ENCODE measurements at regions not wholly inside any gene's neighbourhood (a gene's known extent, or its start where the extent isn't known, plus 50 kb on each side); places are given as distances from the start of the nearest gene placed in this dataset.

GRCh38 chr3:40858364-40859115 lies 333.8 kb downstream of the ZNF621 start:
- DNase-seq (ENCODE audit: low read depth): no peak

DNA sequence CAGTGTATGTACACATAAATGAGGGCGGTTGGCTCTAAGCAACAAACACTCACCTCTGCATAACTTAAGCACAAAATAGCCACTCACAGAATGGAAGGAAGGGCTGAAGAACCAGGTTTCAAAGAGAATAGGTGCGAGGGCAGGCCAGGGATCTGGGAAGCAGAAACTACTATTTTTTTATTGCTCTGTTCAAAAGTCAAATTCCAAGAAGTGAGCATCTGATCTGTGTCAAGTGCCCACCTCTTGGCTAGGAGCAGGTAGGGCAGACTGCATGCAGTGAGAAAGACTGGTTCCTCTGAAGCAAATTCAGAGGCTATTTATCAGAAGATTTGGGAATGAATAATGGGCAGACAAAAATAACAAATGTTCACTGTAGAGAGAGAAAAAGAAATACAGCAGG lies 336.4 kb upstream of the CTNNB1 start:
- no peak for DNase-seq (ENCODE audit: low read depth)

- DNase-seq (ENCODE audit: low read depth): no peak
Observed at GRCh38 chr3:40864146-40864782, 335.0 kb upstream of the CTNNB1 start.

DNA sequence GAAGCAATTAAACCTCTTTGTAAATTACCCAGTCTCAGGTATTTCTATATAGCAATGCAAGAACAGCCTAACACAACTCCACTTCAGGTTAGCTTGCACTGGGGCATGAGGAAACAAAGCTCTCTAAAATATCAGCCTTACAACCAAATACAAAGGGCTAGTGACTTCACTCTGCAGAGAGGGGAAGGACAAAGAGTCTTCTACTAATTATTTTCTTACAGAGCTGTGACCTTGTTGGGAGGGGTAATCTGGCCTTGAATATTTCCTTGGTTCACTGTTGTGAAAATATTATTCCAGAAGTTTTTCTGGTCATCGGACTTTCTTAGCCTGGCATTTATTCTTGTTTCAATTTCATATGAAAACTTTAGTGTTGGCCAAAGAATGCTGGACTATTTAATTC lies 334.4 kb upstream of the CTNNB1 start:
- DNase-seq (ENCODE audit: low read depth): no peak

GRCh38 chr3:40867797-40868196 lies 331.5 kb upstream of the CTNNB1 start:
- no peak for DNase-seq (ENCODE audit: low read depth)

DNA sequence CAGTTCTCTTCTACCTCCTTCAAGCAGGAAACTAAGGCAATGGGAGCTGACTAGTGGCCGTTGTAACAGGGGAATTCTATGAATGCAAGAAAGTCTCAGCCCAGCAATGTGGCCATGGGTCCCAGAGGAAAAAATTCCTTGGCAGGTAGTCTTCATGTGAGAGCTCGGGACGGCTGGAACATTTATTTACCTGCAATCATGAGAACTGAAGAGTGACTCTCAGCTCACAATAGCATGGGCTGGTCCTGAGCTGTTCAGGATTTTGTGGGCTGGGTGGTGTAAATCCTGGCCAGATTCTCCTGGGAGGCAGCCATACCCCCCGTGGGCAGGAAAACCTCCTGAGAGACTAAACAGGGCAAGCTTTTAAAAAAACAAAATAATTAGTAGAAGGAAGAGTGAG lies 330.3 kb upstream of the CTNNB1 start:
- no peak for DNase-seq (ENCODE audit: low read depth)

- no peak for DNase-seq (ENCODE audit: low read depth)
Observed at GRCh38 chr3:40869939-40870338, 329.4 kb upstream of the CTNNB1 start.

DNA sequence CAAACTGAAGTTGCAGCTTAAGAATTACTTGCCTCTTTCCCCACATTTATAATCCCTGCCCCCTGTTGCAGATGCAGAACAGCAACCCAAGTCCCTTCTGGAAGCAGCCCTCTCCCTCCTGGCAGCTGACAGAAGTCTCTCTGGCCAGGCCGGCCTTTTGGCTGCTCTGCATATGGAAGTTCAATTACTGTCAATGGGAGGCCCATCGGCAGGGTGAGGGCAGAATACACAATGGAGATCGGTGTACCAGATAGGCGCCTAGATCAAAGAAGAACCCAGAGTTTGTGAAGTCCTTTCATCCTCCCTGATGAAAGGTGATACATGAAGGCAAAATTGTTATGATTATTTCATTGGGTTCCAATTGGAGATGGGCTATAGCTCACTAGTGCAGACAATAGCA lies 327.9 kb upstream of the CTNNB1 start:
- no peak for DNase-seq (ENCODE audit: low read depth)

- no peak for DNase-seq (ENCODE audit: low read depth)
Observed at GRCh38 chr3:40872258-40872920, 326.9 kb upstream of the CTNNB1 start.

DNA sequence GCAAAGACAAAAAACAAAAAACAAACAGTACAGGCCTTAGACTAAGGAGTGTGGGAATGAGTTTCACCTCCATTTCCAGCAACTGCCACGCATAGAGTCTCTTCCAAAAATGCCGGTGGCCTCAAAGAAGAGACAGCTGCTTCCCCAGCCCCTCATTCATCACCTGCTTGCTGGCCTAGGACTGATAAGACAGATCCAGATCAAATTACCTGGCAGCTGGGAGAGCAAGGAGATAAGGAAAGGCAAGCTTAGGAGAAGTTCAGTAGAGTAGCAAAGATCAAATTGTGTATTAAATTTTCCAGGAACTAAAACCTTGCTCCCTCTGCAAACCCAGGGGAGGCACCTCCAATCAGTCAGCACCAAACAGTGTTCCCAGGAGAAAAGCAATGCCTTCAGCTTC lies 325.8 kb upstream of the CTNNB1 start:
- no peak for DNase-seq (ENCODE audit: low read depth)

- no peak for DNase-seq (ENCODE audit: low read depth)
Observed at GRCh38 chr3:40873934-40874699, 325.2 kb upstream of the CTNNB1 start.

DNA sequence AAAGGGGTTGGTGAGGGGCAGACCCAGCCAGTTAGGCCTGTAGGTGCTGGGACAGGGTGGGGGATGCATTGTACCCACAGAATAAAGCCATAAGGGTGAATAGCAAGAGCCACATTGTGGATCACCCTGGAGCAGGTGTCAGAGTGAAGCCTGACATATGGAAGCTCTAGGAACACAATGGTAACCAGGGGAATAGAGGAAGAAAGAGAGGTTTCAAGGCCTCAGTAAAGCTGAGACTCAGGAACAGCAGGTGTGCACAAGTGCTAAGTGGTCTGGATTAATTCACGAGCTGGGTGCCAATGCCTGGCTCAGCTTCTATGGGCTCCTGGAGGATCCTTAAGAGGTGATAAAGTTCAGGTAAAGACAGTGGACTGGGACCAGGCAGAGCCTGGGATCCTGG lies 323.7 kb upstream of the CTNNB1 start:
- no peak for DNase-seq (ENCODE audit: low read depth)

- peak; percentile 55 for DNase-seq (ENCODE audit: low read depth)
Observed at GRCh38 chr3:40876009-40876408, 323.3 kb upstream of the CTNNB1 start.

GRCh38 chr3:40876496-40876895 lies 322.8 kb upstream of the CTNNB1 start:
- DNase-seq (ENCODE audit: low read depth): peak; percentile 46

DNA sequence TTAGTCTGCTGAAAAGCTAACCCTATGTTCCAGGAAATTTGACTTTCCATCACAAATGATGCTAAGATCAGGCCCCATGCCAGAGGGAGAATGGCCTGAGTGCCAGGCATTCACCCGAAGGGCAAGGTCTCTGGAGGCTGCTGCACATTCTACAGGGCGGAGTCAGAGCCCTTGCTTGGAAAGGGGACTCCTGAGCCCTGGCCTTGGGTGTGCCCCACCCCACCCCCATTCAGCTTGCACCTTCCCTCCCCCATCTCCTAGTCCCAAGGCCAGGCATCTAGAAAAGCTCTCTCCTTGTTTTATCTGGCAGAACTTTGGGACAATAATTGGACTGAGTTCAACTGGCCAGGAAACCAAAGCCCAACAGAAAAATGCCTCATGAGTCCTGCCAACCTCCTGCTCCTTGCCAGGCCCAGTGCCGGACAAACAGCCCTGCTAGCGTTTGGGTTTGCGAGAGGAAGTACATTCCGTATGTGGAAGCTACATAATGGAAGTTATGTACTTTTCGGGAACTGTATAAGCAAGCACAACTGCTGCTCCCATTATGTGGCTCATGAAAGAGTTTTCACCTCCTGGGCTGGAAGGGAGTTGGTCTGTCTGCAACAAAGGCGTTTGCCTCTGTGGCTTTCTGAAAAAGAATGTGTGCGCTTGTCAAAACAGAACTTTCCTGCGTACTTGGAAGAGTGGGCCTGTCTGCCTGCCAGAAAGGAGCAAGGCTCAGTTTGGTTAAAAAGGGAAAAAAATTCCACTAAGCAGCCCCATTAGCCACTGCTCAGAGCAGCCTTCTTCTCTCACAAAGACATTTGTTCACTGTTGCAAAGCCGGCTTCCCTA lies 321.5 kb upstream of the CTNNB1 start:
- peak; percentile 87 for DNase-seq (ENCODE audit: low read depth)

DNA sequence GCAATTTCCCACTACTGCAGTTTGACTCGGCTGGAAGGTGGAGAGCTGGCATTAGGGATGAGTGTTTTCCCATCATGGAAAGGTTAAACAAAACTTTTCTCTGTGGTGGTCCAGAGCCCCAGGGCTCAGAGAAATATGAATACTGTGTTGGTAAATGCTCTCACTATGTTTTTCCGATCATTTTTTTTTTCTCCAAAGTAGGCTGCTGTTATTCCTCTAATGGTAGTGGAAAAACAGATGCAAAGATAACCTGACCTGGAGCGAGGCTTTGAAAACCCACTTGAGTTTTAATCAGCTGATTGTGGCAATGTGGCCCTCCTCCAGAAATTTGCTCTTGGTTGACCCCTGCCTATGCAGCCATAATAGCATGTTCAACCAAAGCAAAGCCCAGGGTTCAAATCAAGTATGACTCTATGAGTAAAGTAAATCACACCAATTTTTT lies 320.8 kb upstream of the CTNNB1 start:
- DNase-seq (ENCODE audit: low read depth): no peak

DNA sequence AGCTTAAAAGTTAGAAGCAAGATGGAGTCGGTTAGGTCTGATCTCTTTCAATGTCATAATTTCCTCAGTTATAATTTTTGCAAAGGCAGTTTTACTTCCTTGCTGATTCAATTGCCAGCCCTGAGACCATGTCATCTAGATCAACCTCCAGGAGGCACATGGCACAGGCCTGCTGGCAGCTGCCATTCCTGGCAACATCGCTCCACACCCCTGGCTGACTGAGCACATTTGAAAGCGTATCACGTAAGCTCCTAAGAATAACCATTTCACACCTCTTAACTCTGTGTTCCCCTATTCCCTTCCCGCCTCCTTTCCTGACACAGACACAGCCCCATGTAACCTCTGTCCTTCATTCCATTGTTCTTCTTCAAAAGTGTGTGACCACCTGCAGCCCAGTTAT lies 313.9 kb upstream of the CTNNB1 start:
- no peak for DNase-seq (ENCODE audit: low read depth)

DNA sequence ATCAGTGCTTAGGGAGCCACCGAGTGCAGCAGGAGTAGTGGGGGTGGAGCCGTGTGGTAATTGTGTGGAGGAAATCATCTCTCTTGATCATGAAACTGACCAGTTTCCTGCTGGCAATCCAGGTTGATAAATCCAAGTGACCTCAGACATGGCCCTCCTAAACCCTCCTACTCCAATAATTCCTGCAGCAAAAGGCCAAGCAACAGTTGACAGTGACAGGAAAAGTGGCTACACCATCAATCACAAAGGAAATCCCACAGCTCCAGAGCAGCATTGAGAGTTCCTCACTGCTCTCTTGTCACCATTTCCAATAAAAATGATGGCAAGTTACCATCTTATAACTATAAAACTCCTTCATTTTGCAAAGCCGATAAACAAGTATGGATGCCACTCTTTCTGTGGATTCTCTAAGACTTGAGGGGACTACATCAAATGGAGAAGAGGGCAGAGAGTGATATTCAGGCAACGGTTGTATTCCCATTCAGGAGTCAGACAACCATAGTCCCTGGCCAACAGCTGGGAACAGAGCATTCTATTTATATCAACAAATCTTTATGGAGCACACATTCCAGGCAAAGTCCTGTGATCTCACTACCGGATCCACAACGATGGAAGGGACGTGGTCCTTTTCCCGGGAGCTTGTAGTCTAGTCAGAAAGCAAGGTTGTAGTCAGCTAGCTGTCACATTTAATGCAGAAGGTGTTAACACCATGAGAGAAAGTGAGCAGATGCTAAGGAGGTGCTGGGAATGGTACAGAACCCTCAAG lies 312.5 kb upstream of the CTNNB1 start:
- no peak for DNase-seq (ENCODE audit: low read depth)

DNA sequence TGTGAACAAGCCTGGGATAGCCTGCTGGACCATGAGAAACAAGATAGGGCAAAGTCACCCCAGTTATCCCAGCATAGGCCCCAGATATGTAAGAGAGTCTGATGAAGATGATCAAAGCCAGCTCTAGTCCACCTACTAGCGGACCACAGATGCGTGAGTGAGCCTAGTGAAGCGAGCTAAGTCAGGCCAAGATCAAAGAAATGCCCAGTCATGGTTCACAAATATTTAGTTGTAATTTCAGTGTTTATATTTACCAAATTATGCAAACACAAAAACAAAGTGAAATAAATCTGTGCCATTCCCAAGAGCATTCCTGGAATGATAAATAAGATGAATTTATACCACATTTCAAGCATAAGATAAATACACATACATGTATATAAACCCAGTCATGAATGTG lies 308.1 kb upstream of the CTNNB1 start:
- DNase-seq (ENCODE audit: low read depth): no peak

- no peak for DNase-seq (ENCODE audit: low read depth)
Observed at GRCh38 chr3:40895109-40895508, 304.2 kb upstream of the CTNNB1 start.

DNA sequence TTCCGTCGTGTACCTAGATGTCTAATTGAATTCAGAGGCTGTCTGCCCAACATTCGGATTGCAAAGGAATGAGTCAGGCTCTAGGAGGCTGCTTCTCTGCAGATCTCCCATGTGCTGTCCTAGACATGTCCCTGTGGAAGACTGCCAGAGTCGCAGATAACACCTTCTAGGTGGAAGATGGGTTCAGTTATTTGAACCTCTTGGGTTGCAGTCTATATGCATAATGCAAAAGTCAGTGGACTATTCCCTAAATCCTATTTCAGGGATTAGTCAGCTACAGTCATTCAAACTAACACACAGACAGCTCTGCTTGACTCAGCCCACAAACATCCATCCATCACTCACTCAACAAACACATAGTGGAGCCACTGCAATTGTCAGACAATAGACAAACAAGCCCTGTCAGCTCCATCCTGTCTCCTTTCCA lies 300.0 kb upstream of the CTNNB1 start:
- DNase-seq (ENCODE audit: low read depth): peak; percentile 81

All from RPMI7951 (cell line).